CD8-positive, alpha-beta memory T cell (primary cell): ENCODE measurements at regions not wholly inside any gene's neighbourhood (a gene's known extent, or its start where the extent isn't known, plus 50 kb on each side); places are given as distances from the start of the nearest gene placed in this dataset.

Source experiments
- CTCF ChIA-PET: fragments of 350-600 bp; sonication (Branson Sonifier 250); formaldehyde crosslinking; loops from one replicate; lab custom pipeline; 2021; ENCODE audit warnings: antibody characterized with exemption; lab: Charles Lee
- POLR2A ChIA-PET: fragments of 350-600 bp; sonication (Branson Sonifier 250); formaldehyde crosslinking; loops from one replicate; lab custom pipeline; 2021; ENCODE audit warnings: antibody characterized with exemption; lab: Charles Lee
- DNase-seq, 5 donors: peaks; one replicate each; pipeline versions ENCODE4 v3.0.0 to v3.0.0-alpha.2; 2020 to 2022; ENCODE audit warnings: mixed read lengths in 1 of 5
- H3K27ac ChIP-seq: one replicate; pipeline ENCODE4 v1.7.0; 2013; ENCODE audit warnings: low read depth, mild to moderate bottlenecking, low read length, moderate library complexity
- H3K27me3 ChIP-seq: 2 replicates; pipeline ENCODE4 v1.7.0; 2013; ENCODE audit warnings: low read length, mild to moderate bottlenecking; ENCODE audit not compliant: insufficient read depth, poor library complexity, severe bottlenecking
- H3K36me3 ChIP-seq: 2 replicates; pipeline ENCODE4 v1.7.0; 2013; ENCODE audit warnings: mild to moderate bottlenecking, low read length, moderate library complexity; ENCODE audit not compliant: insufficient read depth
- H3K4me1 ChIP-seq: 2 replicates; pipeline ENCODE4 v1.7.0; 2013; ENCODE audit warnings: mild to moderate bottlenecking, low read length, moderate library complexity; ENCODE audit not compliant: insufficient read depth
- H3K4me3 ChIP-seq: 2 replicates; pipeline ENCODE4 v1.7.0; 2013; ENCODE audit warnings: mild to moderate bottlenecking, low read length
- H3K9me3 ChIP-seq: 2 replicates; pipeline ENCODE4 v1.7.0; 2013; ENCODE audit warnings: mild to moderate bottlenecking, low read length
- H3K27ac Mint-ChIP-seq, 8 donors: one replicate each; pipeline ENCODE4 v1.8.0; 2020 to 2021; ENCODE audit warnings: mixed read lengths in 8 of 8, mild to moderate bottlenecking in 6 of 8, inconsistent platforms in 3 of 8, moderate library complexity in 3 of 8
- H3K27me3 Mint-ChIP-seq, 2 donors: one replicate each; pipeline ENCODE4 v1.8.0; 2020 to 2021; ENCODE audit warnings: mixed read lengths in 2 of 2, mild to moderate bottlenecking in 1 of 2, moderate library complexity in 1 of 2
- H3K36me3 Mint-ChIP-seq, 3 donors: one replicate each; pipeline ENCODE4 v1.8.0; 2020 to 2021; ENCODE audit warnings: mixed read lengths in 3 of 3, inconsistent platforms in 1 of 3, mild to moderate bottlenecking in 1 of 3
- H3K4me1 Mint-ChIP-seq, 3 donors: one replicate each; pipeline ENCODE4 v1.8.0; 2020 to 2021; ENCODE audit warnings: mixed read lengths in 3 of 3, inconsistent platforms in 1 of 3, mild to moderate bottlenecking in 1 of 3
- H3K4me3 Mint-ChIP-seq, 7 donors: one replicate each; pipeline ENCODE4 v1.8.0; 2020 to 2021; ENCODE audit warnings: mixed read lengths in 7 of 7, mild to moderate bottlenecking in 6 of 7, moderate library complexity in 4 of 7, inconsistent platforms in 2 of 7
- H3K9me3 Mint-ChIP-seq, 5 donors: one replicate each; pipeline ENCODE4 v1.8.0; 2020 to 2022; ENCODE audit warnings: mixed read lengths in 5 of 5, mild to moderate bottlenecking in 3 of 5, moderate library complexity in 2 of 5, inconsistent platforms in 1 of 5

DNA sequence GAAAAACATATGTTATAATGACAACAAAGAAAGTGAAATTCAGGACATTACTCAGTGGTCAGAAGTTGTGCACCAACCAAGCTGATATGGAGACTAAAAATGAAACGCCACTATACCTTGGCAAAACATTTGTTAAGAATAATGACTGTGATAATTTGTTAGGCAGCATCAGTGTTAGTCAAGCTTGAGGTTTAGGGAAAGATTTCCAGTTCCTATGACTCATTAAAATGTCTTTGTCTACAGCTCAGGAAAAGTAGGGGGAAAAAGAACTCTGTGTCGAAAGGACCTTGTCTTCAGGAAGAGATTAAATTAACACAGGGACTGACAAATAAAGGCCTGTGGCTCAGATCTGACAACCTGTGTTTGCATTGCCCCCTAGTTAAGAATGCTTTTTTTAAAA, 764.1 kb upstream of the SLITRK6 start:
- peaks cover 2 to 14% (median 8%) of the 10 kb centered on the region in 5 donors for H3K9me3 Mint-ChIP-seq
- no peak overlapping the region for H3K4me3 Mint-ChIP-seq
- H3K36me3 Mint-ChIP-seq, result no peaks in the 10 kb centered on the region

GRCh38 chr13:86567119-86567518, 767.9 kb upstream of the SLITRK6 start:
- H3K4me1 Mint-ChIP-seq, result no peaks in the 10 kb centered on the region
- H3K27ac Mint-ChIP-seq, result no peak overlapping the region
- no peak for DNase-seq
- peaks cover 0 to 15% (median 9%) of the 10 kb centered on the region in 5 donors for H3K9me3 Mint-ChIP-seq
- H3K4me3 Mint-ChIP-seq, result no peak overlapping the region
- no peak overlapping the region for H3K27ac ChIP-seq
- no peaks in the 10 kb centered on the region for H3K27me3 Mint-ChIP-seq
- CTCF ChIA-PET, result no interaction called here
- H3K27me3 ChIP-seq, result no peaks in the 10 kb centered on the region
- no peaks in the 10 kb centered on the region for H3K9me3 ChIP-seq
- H3K4me1 ChIP-seq, result no peaks in the 10 kb centered on the region
- H3K4me3 ChIP-seq, result no peak overlapping the region
- H3K36me3 Mint-ChIP-seq, result peaks cover 0 to 3% (median 0%) of the 10 kb centered on the region in 3 donors
- POLR2A ChIA-PET, result no interaction called here
- no peaks in the 10 kb centered on the region for H3K36me3 ChIP-seq

More for the DNA sequence above, 764.1 kb upstream of the SLITRK6 start:
- Histone ChIP-seq H3K4me1 (no peaks in the 10 kb centered on the region), H3K9me3 (no peaks in the 10 kb centered on the region), H3K4me3 (no peak overlapping the region), H3K27me3 (no peaks in the 10 kb centered on the region), H3K27ac (no peak overlapping the region), H3K36me3 (no peaks in the 10 kb centered on the region)
- no peak for DNase-seq
- ChIA-PET POLR2A (no interaction called here), CTCF (no interaction called here)
- Mint-ChIP-seq H3K27me3 (no peaks in the 10 kb centered on the region), H3K4me1 (no peaks in the 10 kb centered on the region), H3K27ac (no peak overlapping the region)

GRCh38 chr13:86569119-86569518, 769.9 kb upstream of the SLITRK6 start:
- Histone ChIP-seq H3K36me3 (no peaks in the 10 kb centered on the region), H3K27ac (no peak overlapping the region), H3K4me1 (no peaks in the 10 kb centered on the region), H3K9me3 (no peaks in the 10 kb centered on the region), H3K4me3 (no peak overlapping the region), H3K27me3 (no peaks in the 10 kb centered on the region)
- H3K27ac Mint-ChIP-seq, result no peak overlapping the region
- H3K4me1 Mint-ChIP-seq, result no peaks in the 10 kb centered on the region
- no peak for DNase-seq
- peaks cover 0 to 17% (median 7%) of the 10 kb centered on the region in 5 donors for H3K9me3 Mint-ChIP-seq
- POLR2A ChIA-PET, result no interaction called here
- peaks cover 0 to 3% (median 0%) of the 10 kb centered on the region in 3 donors for H3K36me3 Mint-ChIP-seq
- no peaks in the 10 kb centered on the region for H3K27me3 Mint-ChIP-seq
- CTCF ChIA-PET, result no interaction called here
- no peak overlapping the region for H3K4me3 Mint-ChIP-seq

- Histone ChIP-seq H3K4me3 (no peak overlapping the region), H3K9me3 (no peaks in the 10 kb centered on the region), H3K27ac (no peak overlapping the region), H3K27me3 (no peaks in the 10 kb centered on the region), H3K4me1 (no peaks in the 10 kb centered on the region), H3K36me3 (no peaks in the 10 kb centered on the region)
- peaks cover 0 to 17% (median 7%) of the 10 kb centered on the region in 5 donors for H3K9me3 Mint-ChIP-seq
- no peak overlapping the region for H3K4me3 Mint-ChIP-seq
- peaks cover 0 to 3% (median 0%) of the 10 kb centered on the region in 3 donors for H3K36me3 Mint-ChIP-seq
- ChIA-PET CTCF (no interaction called here), POLR2A (no interaction called here)
- no peaks in the 10 kb centered on the region for H3K27me3 Mint-ChIP-seq
- no peak overlapping the region for H3K27ac Mint-ChIP-seq
- no peaks in the 10 kb centered on the region for H3K4me1 Mint-ChIP-seq
- DNase-seq, result no peak
Measured at GRCh38 chr13:86569974-86570373, 770.8 kb upstream of the SLITRK6 start.

DNA sequence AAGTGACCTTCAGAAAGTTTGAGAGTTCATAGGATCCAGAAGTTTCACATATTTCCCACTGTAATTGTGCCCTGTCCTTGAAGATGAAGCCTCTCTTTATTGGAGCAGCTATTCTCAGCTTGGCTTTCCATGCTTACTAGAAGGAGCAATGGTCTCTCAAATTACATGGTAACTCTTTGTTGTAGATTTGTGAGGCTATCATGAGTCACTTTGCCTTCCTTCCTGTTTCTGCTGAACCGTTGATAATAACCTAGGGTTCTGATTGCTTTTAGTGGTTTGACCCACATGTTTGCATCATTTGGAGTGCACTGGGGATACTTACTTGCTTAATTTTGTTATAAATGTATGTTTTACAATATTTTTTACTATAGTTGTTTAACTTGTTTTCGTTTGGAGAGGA, 772.9 kb upstream of the SLITRK6 start:
- POLR2A ChIA-PET, result no interaction called here
- H3K4me1 Mint-ChIP-seq, result no peaks in the 10 kb centered on the region

GRCh38 chr13:86579662-86580061, 780.4 kb upstream of the SLITRK6 start:
- Histone ChIP-seq H3K27me3 (no peaks in the 10 kb centered on the region), H3K4me3 (no peak overlapping the region), H3K4me1 (no peaks in the 10 kb centered on the region), H3K9me3 (no peaks in the 10 kb centered on the region), H3K27ac (no peak overlapping the region), H3K36me3 (no peaks in the 10 kb centered on the region)
- CTCF ChIA-PET, result no interaction called here
- H3K36me3 Mint-ChIP-seq, result no peaks in the 10 kb centered on the region
- no peak overlapping the region for H3K27ac Mint-ChIP-seq
- H3K27me3 Mint-ChIP-seq, result no peaks in the 10 kb centered on the region
- H3K4me1 Mint-ChIP-seq, result no peaks in the 10 kb centered on the region
- DNase-seq, result no peak
- H3K4me3 Mint-ChIP-seq, result no peak overlapping the region
- POLR2A ChIA-PET, result no interaction called here
- H3K9me3 Mint-ChIP-seq, result peaks cover 0 to 9% (median 6%) of the 10 kb centered on the region in 5 donors

More for the DNA sequence above, 772.9 kb upstream of the SLITRK6 start:
- H3K36me3 ChIP-seq, result no peaks in the 10 kb centered on the region
- H3K4me1 ChIP-seq, result no peaks in the 10 kb centered on the region
- H3K9me3 ChIP-seq, result no peaks in the 10 kb centered on the region
- H3K4me3 Mint-ChIP-seq, result peak overlapping the region in 1 of 7 donors; percentile 19
- H3K4me3 ChIP-seq, result no peak overlapping the region
- peaks cover 3 to 26% (median 5%) of the 10 kb centered on the region in 5 donors for H3K9me3 Mint-ChIP-seq
- DNase-seq, result no peak
- CTCF ChIA-PET, result no interaction called here
- H3K27ac ChIP-seq, result no peak overlapping the region
- H3K27ac Mint-ChIP-seq, result peak overlapping the region in 1 of 8 donors; percentile 10
- no peaks in the 10 kb centered on the region for H3K27me3 ChIP-seq
- H3K27me3 Mint-ChIP-seq, result no peaks in the 10 kb centered on the region
- peaks cover 0 to 3% (median 0%) of the 10 kb centered on the region in 3 donors for H3K36me3 Mint-ChIP-seq

- Histone ChIP-seq H3K27ac (no peak overlapping the region), H3K4me3 (no peak overlapping the region), H3K9me3 (no peaks in the 10 kb centered on the region), H3K27me3 (no peaks in the 10 kb centered on the region), H3K36me3 (no peaks in the 10 kb centered on the region), H3K4me1 (no peaks in the 10 kb centered on the region)
- no peaks in the 10 kb centered on the region for H3K4me1 Mint-ChIP-seq
- ChIA-PET CTCF (no interaction called here), POLR2A (no interaction called here)
- no peak overlapping the region for H3K4me3 Mint-ChIP-seq
- H3K36me3 Mint-ChIP-seq, result no peaks in the 10 kb centered on the region
- no peak overlapping the region for H3K27ac Mint-ChIP-seq
- no peak for DNase-seq
- no peaks in the 10 kb centered on the region for H3K27me3 Mint-ChIP-seq
- H3K9me3 Mint-ChIP-seq, result peaks cover 0 to 15% (median 6%) of the 10 kb centered on the region in 5 donors
Measured at GRCh38 chr13:86581706-86582105, 782.5 kb upstream of the SLITRK6 start.

DNA sequence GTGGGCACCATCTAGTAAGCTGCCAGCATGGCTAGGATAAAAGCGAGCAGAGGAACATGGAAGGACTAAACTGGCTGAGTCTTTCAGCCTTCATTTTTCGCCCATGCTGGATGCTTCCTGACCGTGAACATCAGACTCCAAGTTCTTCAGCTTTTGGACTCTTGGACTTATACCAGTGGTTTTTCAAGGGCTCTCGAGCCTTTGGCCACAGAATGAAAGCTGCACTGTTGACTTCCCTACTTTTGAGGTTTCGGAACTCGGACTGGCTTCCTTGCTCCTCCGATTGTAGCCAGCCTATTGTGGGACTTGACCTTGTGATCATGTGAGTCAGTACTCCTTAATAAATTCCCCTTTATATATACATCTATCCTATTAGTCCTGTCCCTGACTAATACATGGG, 785.1 kb upstream of the SLITRK6 start:
- ChIA-PET CTCF (no interaction called here), POLR2A (no interaction called here)
- H3K27ac ChIP-seq, result no peak overlapping the region
- H3K27ac Mint-ChIP-seq, result no peak overlapping the region
- no peaks in the 10 kb centered on the region for H3K4me1 Mint-ChIP-seq
- H3K9me3 ChIP-seq, result no peaks in the 10 kb centered on the region
- no peaks in the 10 kb centered on the region for H3K36me3 Mint-ChIP-seq
- no peaks in the 10 kb centered on the region for H3K27me3 Mint-ChIP-seq
- no peak for DNase-seq
- H3K4me3 Mint-ChIP-seq, result no peak overlapping the region
- H3K36me3 ChIP-seq, result no peaks in the 10 kb centered on the region
- H3K4me1 ChIP-seq, result no peaks in the 10 kb centered on the region
- no peaks in the 10 kb centered on the region for H3K27me3 ChIP-seq
- peaks cover 0 to 20% (median 12%) of the 10 kb centered on the region in 5 donors for H3K9me3 Mint-ChIP-seq
- no peak overlapping the region for H3K4me3 ChIP-seq

DNA sequence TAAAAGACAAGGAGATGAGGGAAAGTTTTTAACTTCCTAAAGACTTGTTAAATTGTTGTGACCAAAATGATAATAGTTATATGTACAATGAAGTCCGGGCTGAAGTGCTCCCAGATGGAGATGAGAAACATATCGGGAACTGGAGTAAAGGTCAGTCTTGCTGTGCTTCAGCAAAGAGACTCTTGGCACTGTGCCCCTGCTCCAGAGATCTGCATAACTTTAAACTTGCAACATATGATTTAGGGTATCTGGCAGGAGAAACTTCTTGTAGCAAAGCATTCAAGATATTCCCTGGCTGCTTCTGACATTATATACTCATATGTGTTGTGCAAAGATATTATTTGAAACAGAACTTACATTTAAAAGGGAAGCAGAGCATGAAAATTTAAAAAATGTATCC, 786.6 kb upstream of the SLITRK6 start:
- H3K27me3 ChIP-seq, result no peaks in the 10 kb centered on the region
- ChIA-PET POLR2A (no interaction called here), CTCF (no interaction called here)
- H3K4me1 ChIP-seq, result no peaks in the 10 kb centered on the region
- H3K4me3 Mint-ChIP-seq, result no peak overlapping the region
- no peaks in the 10 kb centered on the region for H3K27me3 Mint-ChIP-seq
- no peak overlapping the region for H3K27ac Mint-ChIP-seq
- H3K36me3 ChIP-seq, result no peaks in the 10 kb centered on the region
- H3K36me3 Mint-ChIP-seq, result no peaks in the 10 kb centered on the region
- H3K27ac ChIP-seq, result no peak overlapping the region
- DNase-seq, result no peak
- no peaks in the 10 kb centered on the region for H3K9me3 ChIP-seq
- H3K9me3 Mint-ChIP-seq, result peaks cover 0 to 20% (median 12%) of the 10 kb centered on the region in 5 donors
- H3K4me1 Mint-ChIP-seq, result no peaks in the 10 kb centered on the region
- no peak overlapping the region for H3K4me3 ChIP-seq
